GM21515 (cell line): ENCODE measurements at regions not wholly inside any gene's neighbourhood (a gene's known extent, or its start where the extent isn't known, plus 50 kb on each side); places are given as distances from the start of the nearest gene placed in this dataset.
"Not testable (repeated sequence)": the region's sequence is repeated elsewhere in the genome, so short reads cannot be mapped to it uniquely, and the experiment has no call there.

Experiments used
- ATAC-seq: cut with Tn5 transposase; IDR thresholded peaks from one replicate; pipeline ENCODE4 v1.9.1; 2021; ENCODE audit not compliant: unreplicated experiment

DNA sequence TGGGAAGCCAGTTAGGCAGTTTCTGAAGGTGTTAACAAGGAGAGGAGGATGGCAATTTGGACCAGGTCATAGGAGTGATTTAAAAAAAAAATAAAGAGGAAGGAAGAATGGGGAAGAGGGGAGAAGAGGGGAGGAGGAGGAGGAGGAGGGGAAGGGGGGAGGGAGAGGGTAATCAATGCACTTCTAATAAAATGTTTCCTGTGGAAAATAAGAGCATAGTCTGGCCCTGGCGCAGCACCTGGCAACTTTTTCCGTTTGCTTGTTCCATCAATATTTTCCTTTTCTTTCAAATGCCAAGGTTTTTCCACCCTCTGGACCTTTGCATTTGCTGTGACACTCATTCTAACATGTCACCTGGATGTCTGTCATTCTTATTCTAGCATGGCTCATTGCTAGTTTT is 308.2 kb downstream of the PPP1R3A start:
- ATAC-seq = no peak

DNA sequence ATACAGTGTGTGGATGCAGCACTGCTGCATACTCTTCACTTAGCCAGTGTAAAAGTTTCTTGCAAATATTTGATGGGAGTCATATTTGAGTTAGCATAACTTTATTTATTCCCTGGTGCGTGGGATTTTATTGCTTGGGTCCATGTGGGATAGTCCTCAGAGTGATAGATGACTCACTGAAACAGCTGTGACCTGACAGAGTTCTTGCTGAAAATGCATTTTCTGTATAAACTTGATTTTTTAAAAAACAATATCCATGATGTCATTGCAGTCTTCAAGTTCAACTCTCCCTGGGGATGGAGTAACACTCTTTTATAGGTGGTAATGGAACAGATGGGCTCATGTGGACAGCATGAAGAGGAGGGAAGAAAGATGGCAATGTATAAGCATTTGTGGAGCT is 310.0 kb downstream of the PPP1R3A start:
- ATAC-seq = no peak

- ATAC-seq = no peak
These were observed 312.5 kb downstream of the PPP1R3A start for GRCh38 chr7:113606325-113606724.

DNA sequence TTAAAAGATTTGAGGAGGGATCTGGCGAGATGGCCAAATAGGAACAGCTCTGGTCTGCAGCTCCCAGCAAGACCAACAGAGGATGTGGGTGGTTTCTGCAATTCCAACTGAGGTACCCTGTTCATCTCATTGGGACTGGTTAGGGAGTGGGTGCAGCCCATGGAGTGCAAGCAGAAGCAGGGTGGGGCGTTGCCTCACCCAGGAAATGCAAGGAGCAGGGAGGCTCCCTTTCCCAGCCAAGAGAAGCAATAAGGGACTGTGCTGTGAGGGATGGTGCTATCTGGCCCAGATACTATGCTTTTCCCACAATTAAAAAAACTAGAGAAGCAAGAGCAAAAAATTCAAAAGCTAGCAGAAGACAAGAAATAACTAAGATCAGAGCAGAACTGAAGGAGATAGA is 318.4 kb downstream of the PPP1R3A start:
- ATAC-seq = not testable (repeated sequence)

DNA sequence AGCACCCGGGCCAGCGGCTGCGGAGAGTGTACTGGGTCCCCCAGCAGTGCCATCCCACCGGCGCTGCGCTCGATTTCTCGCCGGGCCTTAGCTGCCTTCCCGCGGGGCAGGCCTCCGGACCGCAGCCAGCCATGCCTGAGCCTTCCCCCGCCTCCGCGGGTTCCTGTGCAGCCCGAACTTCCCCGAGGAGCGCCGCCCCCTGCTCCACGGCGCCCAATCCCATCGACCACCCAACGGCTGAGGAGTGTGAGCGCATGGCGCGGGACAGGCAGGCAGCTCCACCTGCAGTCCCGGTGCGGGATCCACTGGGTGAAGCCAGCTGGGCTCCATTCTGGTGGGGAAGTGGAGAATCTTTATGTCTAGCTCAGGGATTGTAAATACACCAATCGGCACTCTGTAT is 325.4 kb downstream of the PPP1R3A start:
- ATAC-seq = not testable (repeated sequence)

DNA sequence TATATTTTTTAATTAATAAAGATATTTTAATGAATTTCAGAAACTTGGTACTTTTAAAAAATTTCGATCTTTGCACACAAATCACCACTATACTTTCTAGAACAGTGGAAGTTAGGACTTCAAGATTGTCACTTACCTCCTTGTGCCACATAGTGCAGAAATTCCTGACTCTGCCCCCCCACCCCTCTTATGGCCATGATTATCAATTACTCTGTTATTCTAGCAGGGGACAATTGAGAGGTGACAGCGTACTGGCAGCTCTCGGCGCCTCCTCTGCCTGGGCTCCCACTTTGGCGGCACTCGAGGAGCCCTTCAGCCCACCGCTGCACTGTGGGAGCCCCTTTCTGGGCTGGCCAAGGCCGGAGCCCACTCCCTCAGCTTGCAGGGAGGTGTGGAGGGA is 325.9 kb downstream of the PPP1R3A start:
- not testable (repeated sequence) for ATAC-seq

- ATAC-seq = no peak
These were observed 336.3 kb downstream of the PPP1R3A start for GRCh38 chr7:113582471-113582870.

GRCh38 chr7:113563257-113563656 is 355.6 kb downstream of the PPP1R3A start:
- ATAC-seq = not testable (repeated sequence)

- ATAC-seq = no peak
These were observed 356.0 kb downstream of the PPP1R3A start for GRCh38 chr7:113562801-113563200.

DNA sequence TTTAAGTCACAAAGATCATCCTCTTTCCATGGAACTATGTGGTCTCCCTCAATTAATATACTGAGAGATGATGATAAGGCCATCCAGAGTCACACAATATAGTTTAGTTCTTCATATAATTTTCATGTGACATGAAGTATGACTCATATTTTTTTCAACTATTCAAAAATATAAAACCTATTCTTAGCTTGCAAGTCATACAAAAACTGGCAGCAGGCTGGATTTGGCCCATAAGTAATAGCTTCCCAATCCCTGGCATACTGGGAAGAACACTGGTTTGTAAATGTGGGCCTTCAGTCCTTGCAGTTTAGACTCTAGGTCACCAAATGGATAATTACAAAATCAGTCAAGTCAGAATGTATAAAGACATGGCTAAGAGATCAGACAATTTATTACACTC is 356.6 kb downstream of the PPP1R3A start:
- ATAC-seq = no peak

DNA sequence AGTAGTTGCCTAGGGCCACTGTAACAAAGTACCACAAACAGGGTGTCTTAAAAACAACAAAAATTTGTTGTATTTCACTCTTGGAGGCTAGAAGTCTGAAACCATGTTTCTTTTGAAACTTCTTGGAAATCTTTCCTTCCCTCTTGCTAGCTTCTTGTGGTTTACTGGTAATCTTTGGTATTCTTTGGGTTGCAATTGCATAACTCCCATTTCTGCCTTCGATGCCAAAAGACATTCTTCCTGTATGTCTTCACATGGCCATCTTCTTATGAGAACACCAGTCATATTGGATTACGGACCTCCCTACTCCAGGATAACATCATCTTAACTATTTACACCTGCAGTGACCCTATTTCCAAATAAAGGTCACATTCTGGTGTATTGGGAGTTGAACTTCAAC is 357.4 kb downstream of the PPP1R3A start:
- no peak for ATAC-seq

- ATAC-seq = no peak
These were observed 367.8 kb downstream of the PPP1R3A start for GRCh38 chr7:113550966-113551365.

GRCh38 chr7:113548561-113548960 is 370.2 kb downstream of the PPP1R3A start:
- no peak for ATAC-seq

DNA sequence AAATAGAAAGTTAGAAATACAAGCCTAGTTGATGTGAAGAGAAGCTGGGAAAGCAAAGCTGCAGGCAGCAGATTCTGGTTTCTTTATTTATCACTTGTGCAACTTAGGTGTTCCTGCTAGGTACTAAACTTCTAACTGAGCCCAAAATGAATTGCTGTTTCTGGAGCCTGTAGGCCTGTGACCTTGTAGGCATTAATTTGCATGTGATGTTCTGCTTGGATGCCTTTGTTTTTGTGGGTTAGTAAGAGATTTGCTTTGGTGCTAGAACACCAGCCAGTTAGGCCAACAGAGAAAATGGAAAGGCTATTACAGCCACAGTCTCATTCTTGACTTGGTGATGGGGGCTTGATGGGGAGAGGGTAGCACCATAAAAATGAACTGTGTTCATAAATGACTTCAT is 370.7 kb downstream of the PPP1R3A start:
- ATAC-seq = peak; percentile 53

DNA sequence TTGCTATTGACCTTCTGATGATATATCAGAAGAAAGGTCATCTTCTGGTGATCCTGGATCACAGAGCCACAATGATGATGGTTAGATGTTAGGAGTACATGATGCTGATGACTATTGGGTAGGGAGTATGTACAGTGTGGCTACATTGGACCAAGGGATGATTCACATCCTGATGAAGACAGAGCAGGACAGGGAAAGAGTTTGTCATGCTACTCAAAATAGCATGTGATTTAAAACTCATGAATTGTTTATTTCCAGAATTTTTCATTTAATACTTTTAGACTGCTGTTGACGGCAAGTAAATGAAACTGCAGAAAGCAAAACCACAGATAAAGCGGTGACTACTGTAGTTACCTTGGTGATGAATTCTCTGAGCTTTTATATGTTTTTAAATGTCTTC is 397.3 kb downstream of the PPP1R3A start:
- no peak for ATAC-seq

- ATAC-seq = no peak
These were observed 399.3 kb downstream of the PPP1R3A start for GRCh38 chr7:113519472-113519871.

DNA sequence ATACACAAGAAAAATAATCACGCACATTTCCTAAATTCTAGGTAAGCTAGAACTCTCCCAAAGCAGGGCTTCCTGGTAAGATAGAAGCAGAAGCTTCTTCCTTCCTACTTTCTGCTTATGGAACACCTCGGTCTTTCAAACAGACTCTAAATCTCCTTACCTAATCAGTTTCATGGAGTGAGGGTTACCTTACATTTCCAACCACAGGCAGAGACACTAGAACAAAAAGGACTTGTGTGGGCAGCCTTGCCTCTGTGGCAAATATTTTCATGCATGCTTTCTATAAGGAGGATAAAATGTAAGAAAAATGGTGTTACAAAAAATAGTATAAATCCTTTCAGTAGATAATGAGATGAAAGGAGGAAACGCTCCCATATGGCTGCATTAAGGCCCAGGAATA is 386.3 kb upstream of the SMIM30 start:
- no peak for ATAC-seq

DNA sequence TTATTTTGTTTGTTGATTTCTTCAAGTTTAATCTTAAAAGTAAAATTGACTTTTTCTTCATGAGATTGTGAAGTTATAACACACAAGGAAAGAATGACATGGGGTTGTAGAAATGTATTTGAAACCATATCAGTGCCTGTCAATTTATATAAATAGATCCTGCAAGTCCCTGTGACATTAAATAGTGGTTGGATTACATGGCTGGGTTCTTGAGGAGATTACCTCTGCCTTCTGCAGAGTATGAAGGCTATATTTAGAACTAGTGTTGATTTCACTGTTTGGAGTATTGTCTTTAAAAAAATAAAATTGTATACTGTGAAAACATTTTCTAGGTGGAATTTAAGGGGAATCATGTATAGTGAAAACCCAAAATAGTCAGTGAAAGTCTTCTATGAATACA is 385.8 kb upstream of the SMIM30 start:
- ATAC-seq = no peak

DNA sequence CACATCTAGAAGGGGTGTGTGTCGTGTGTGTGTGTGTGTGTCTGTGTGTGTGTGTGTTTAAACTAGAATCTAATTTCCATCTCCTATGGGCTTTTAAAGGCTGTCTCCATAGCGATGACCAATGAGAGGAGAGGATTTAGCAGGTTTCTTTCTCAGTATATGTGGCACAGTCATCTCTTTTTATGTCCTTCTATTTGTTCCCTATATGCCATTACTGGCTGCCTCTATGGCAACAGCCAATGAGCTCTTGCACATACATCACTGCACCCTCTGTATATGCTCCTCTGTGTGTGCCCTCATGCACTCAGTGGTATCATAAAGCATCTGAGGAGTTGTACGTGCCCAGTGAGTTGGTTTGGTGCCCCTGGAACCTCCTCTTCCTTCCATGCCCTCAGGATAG is 378.2 kb upstream of the SMIM30 start:
- ATAC-seq = not testable (repeated sequence)

DNA sequence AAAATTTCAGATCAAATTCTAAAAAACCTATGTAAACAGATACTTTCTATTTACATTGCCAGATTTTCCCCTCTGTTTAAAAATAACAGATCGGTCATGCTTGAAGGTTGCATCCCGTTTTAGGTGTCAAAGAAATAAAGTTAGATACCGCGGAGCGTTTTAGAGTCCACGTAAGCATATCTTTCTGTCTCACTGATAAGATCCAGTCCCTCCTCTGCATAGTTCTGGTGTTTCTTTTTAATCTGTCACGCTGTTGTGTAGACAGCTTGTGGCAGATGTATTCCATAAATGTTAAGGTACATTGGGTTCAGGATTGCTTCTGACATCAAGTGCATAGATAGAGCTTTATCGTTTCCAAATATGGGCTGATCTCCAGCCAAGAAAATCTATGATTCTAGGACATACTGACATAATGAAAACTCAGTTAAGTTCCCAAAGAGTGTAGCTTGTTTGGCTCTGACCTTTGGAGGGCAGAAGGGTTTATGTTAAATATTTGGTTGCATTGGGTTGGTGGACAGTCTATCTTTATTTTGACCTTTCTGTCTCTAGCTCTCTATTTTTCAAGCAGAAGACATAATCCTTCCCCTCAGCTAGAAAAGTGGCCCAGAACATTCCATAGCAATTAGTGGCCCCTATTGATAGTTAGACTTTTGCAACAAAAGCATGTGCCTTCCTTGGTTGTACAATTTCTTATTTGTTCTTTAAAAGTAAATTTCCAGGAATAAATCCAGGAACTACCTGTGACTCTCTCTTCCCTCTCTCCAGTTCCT is 376.6 kb upstream of the SMIM30 start:
- not testable (repeated sequence) for ATAC-seq

DNA sequence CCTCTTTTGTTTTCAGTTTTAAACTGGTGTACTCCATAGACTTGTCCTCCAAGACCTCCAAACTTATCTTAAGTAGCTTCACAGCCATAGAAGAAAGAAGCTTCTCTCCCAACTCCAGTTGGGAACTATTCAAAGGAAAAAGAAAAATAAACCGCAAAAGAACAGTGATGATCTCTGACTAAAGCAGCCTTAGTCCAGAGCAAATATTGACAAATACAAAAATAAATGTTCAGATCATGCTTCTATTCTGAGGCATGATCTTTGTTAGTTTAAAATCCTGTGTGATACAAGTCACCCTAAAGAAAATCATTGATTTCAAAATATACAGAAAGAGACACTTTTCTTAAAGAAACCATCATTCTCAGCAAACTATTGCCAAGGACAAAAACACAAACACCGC is 373.0 kb upstream of the SMIM30 start:
- no peak for ATAC-seq

GRCh38 chr7:113487925-113488731 is 369.8 kb upstream of the SMIM30 start:
- ATAC-seq = no peak
